CD4-positive, alpha-beta T cell treated with Interleukin-21 for 1 hour (primary cell): ENCODE measurements at regions not wholly inside any gene's neighbourhood (a gene's known extent, or its start where the extent isn't known, plus 50 kb on each side); places are given as distances from the start of the nearest gene placed in this dataset.

Experiments
- DNase-seq: peaks from one replicate; pipeline ENCODE4 v3.0.0-alpha.2; 2020

GRCh38 chr10:83037653-83038052 is 1101.7 kb upstream of the GHITM start:
- DNase-seq = no peak

- DNase-seq = no peak
Measured at GRCh38 chr10:83038631-83039030, 1100.7 kb upstream of the GHITM start.

- DNase-seq = no peak
Measured at GRCh38 chr10:83045731-83046130, 1093.6 kb upstream of the GHITM start.

- no peak for DNase-seq
Measured at GRCh38 chr10:83050815-83051214, 1088.5 kb upstream of the GHITM start.

- DNase-seq = no peak
Measured at GRCh38 chr10:83062871-83063270, 1076.4 kb upstream of the GHITM start.

- DNase-seq = no peak
Measured at GRCh38 chr10:83073472-83073871, 1065.8 kb upstream of the GHITM start.

- no peak for DNase-seq
Measured at GRCh38 chr10:83075016-83075814, 1064.1 kb upstream of the GHITM start.

- DNase-seq = no peak
Measured at GRCh38 chr10:83075815-83076355, 1063.4 kb upstream of the GHITM start.

GRCh38 chr10:83076443-83076842 is 1062.9 kb upstream of the GHITM start:
- no peak for DNase-seq

GRCh38 chr10:83078160-83078559 is 1061.1 kb upstream of the GHITM start:
- no peak for DNase-seq

GRCh38 chr10:83078645-83079044 is 1060.7 kb upstream of the GHITM start:
- DNase-seq = no peak

- no peak for DNase-seq
Measured at GRCh38 chr10:83083831-83084230, 1055.5 kb upstream of the GHITM start.

- no peak for DNase-seq
Measured at GRCh38 chr10:83089335-83089734, 1050.0 kb upstream of the GHITM start.

- DNase-seq = no peak
Measured at GRCh38 chr10:83104616-83105015, 1034.7 kb upstream of the GHITM start.

GRCh38 chr10:83108565-83109333 is 1030.6 kb upstream of the GHITM start:
- no peak for DNase-seq

- no peak for DNase-seq
Measured at GRCh38 chr10:83119346-83119745, 1020.0 kb upstream of the GHITM start.

- no peak for DNase-seq
Measured at GRCh38 chr10:83122336-83122735, 1017.0 kb upstream of the GHITM start.

- DNase-seq = no peak
Measured at GRCh38 chr10:83127942-83128575, 1011.2 kb upstream of the GHITM start.

GRCh38 chr10:83140811-83141210 is 998.5 kb upstream of the GHITM start:
- DNase-seq = no peak

- no peak for DNase-seq
Measured at GRCh38 chr10:83142074-83142563, 997.2 kb upstream of the GHITM start.

- DNase-seq = no peak
Measured at GRCh38 chr10:83144461-83144860, 994.8 kb upstream of the GHITM start.

- DNase-seq = no peak
Measured at GRCh38 chr10:83153714-83154113, 985.6 kb upstream of the GHITM start.

- no peak for DNase-seq
Measured at GRCh38 chr10:83164156-83164555, 975.2 kb upstream of the GHITM start.
